ENCODE measurements at regions not wholly inside any gene's neighbourhood (a gene's known extent, or its start where the extent isn't known, plus 50 kb on each side); places are given as distances from the start of the nearest gene placed in this dataset.

- TF ChIP-seq CTCF (IDR thresholded peaks at IDR 0.05; ENCODE audit: low read length, missing control alignments) = no peak
- H3K4me3 ChIP-seq (replicated peaks; ENCODE audit: low read depth, low read length) = no peak overlapping the region
- no peak for DNase-seq (ENCODE audit: low read depth)
Observed at GRCh38 chr7:85608804-85609203, 421.9 kb upstream of the SEMA3D start.

- peak; percentile 39 for DNase-seq (ENCODE audit: low read depth)
- TF ChIP-seq CTCF (IDR thresholded peaks at IDR 0.05; ENCODE audit: low read length, missing control alignments) = no peak
- H3K4me3 ChIP-seq (replicated peaks; ENCODE audit: low read depth, low read length) = no peak overlapping the region
Observed at GRCh38 chr7:85602196-85602595, 415.3 kb upstream of the SEMA3D start.

GRCh38 chr7:85600395-85600794, 413.5 kb upstream of the SEMA3D start:
- DNase-seq (ENCODE audit: low read depth) = no peak
- no peak overlapping the region for H3K4me3 ChIP-seq (replicated peaks; ENCODE audit: low read depth, low read length)
- no peak for TF ChIP-seq CTCF (IDR thresholded peaks at IDR 0.05; ENCODE audit: low read length, missing control alignments)

- no peak overlapping the region for H3K4me3 ChIP-seq (replicated peaks; ENCODE audit: low read depth, low read length)
- no peak for TF ChIP-seq CTCF (IDR thresholded peaks at IDR 0.05; ENCODE audit: low read length, missing control alignments)
- no peak for DNase-seq (ENCODE audit: low read depth)
Observed at GRCh38 chr7:85596827-85597226, 410.0 kb upstream of the SEMA3D start.

GRCh38 chr7:85595750-85596178, 408.9 kb upstream of the SEMA3D start:
- no peak overlapping the region for H3K4me3 ChIP-seq (replicated peaks; ENCODE audit: low read depth, low read length)
- no peak for TF ChIP-seq CTCF (IDR thresholded peaks at IDR 0.05; ENCODE audit: low read length, missing control alignments)
- DNase-seq (ENCODE audit: low read depth) = peak; percentile 57

- DNase-seq (ENCODE audit: low read depth) = no peak
- no peak for TF ChIP-seq CTCF (IDR thresholded peaks at IDR 0.05; ENCODE audit: low read length, missing control alignments)
- no peak overlapping the region for H3K4me3 ChIP-seq (replicated peaks; ENCODE audit: low read depth, low read length)
Observed at GRCh38 chr7:85593355-85593754, 406.5 kb upstream of the SEMA3D start.

- DNase-seq (ENCODE audit: low read depth) = no peak
- no peak overlapping the region for H3K4me3 ChIP-seq (replicated peaks; ENCODE audit: low read depth, low read length)
- no peak for TF ChIP-seq CTCF (IDR thresholded peaks at IDR 0.05; ENCODE audit: low read length, missing control alignments)
Observed at GRCh38 chr7:85587785-85588184, 400.9 kb upstream of the SEMA3D start.
